Karpas-422 (cell line): ENCODE measurements at regions not wholly inside any gene's neighbourhood (a gene's known extent, or its start where the extent isn't known, plus 50 kb on each side); places are given as distances from the start of the nearest gene placed in this dataset.

ENCODE experiments used
- DNase-seq: peaks from one replicate; pipeline ENCODE4 v3.0.0-alpha.2; 2015
- H2AFZ ChIP-seq: fragments of 200-600 bp; sonication (generic); 2 replicates; pipeline ENCODE4 v1.6.1; 2014; ENCODE audit warnings: antibody characterized with exemption, low read length, mixed read lengths
- H3K27ac ChIP-seq: fragments of 200-600 bp; sonication (generic); 2 replicates; pipeline ENCODE4 v1.5.1; 2014; ENCODE audit warnings: mild to moderate bottlenecking, low read length, moderate library complexity
- H3K27me3 ChIP-seq: fragments of 200-600 bp; sonication (generic); 2 replicates; pipeline ENCODE4 v1.6.1; 2014; ENCODE audit warnings: low read length, mixed read lengths
- H3K36me3 ChIP-seq: fragments of 200-600 bp; sonication (generic); 2 replicates; pipeline ENCODE4 v1.6.1; 2014; ENCODE audit warnings: low read length, mixed read lengths; ENCODE audit not compliant: insufficient read depth
- H3K4me1 ChIP-seq: fragments of 200-600 bp; sonication (generic); 2 replicates; pipeline ENCODE4 v1.6.1; 2014; ENCODE audit warnings: mild to moderate bottlenecking, low read length, mixed read lengths
- H3K4me2 ChIP-seq: fragments of 200-600 bp; sonication (generic); 2 replicates; pipeline ENCODE4 v1.6.1; 2014; ENCODE audit warnings: low read length, low read depth, mild to moderate bottlenecking; ENCODE audit not compliant: poor library complexity, severe bottlenecking
- H3K4me3 ChIP-seq: fragments of 200-600 bp; sonication (generic); 2 replicates; pipeline ENCODE4 v1.5.1; 2014; ENCODE audit warnings: mild to moderate bottlenecking, antibody characterized with exemption, low read length, mixed read lengths
- H3K79me2 ChIP-seq: fragments of 200-600 bp; sonication (generic); 2 replicates; pipeline ENCODE4 v1.6.1; 2014; ENCODE audit warnings: mild to moderate bottlenecking, low read length, mixed read lengths
- H3K9ac ChIP-seq: fragments of 200-600 bp; sonication (generic); 2 replicates; pipeline ENCODE4 v1.6.0; 2014; ENCODE audit warnings: low read length
- H3K9me2 ChIP-seq: fragments of 200-600 bp; sonication (generic), shearing (Covaris generic); replicated peaks from 2 replicates; pipeline ENCODE4 v1.6.0; 2014; ENCODE audit warnings: mild to moderate bottlenecking, low read length, moderate library complexity; ENCODE audit not compliant: insufficient read depth
- H3K9me3 ChIP-seq: fragments of 300-700, 200-600 bp; sonication (generic); 2 replicates; pipeline ENCODE4 v1.6.1; 2014; ENCODE audit warnings: low read length, mixed read lengths
- H4K20me1 ChIP-seq: fragments of 200-600 bp; sonication (generic); 2 replicates; pipeline ENCODE4 v1.6.1; 2014; ENCODE audit warnings: mild to moderate bottlenecking, antibody characterized with exemption, low read length, low read depth; ENCODE audit not compliant: insufficient read depth

GRCh38 chr4:35300996-35301774 lies 943.1 kb downstream of the ARAP2 start:
- H3K36me3 ChIP-seq: no peaks in the 10 kb centered on the region
- H4K20me1 ChIP-seq: no peaks in the 10 kb centered on the region
- no peaks in the 10 kb centered on the region for H3K4me1 ChIP-seq
- no peak for DNase-seq
- no peaks in the 10 kb centered on the region for H3K27me3 ChIP-seq
- no peak overlapping the region for H3K27ac ChIP-seq
- H3K4me3 ChIP-seq: no peak overlapping the region
- no peak overlapping the region for H3K4me2 ChIP-seq
- H3K79me2 ChIP-seq: no peaks in the 10 kb centered on the region
- no peak overlapping the region for H2AFZ ChIP-seq
- peaks cover 24% of the 10 kb centered on the region for H3K9me3 ChIP-seq
- no peak overlapping the region for H3K9ac ChIP-seq
- no peaks in the 10 kb centered on the region for H3K9me2 ChIP-seq

- no peak overlapping the region for H2AFZ ChIP-seq
- no peaks in the 10 kb centered on the region for H3K27me3 ChIP-seq
- H3K9me3 ChIP-seq: peaks cover 27% of the 10 kb centered on the region
- H3K4me3 ChIP-seq: no peak overlapping the region
- no peak for DNase-seq
- no peak overlapping the region for H3K9ac ChIP-seq
- H3K27ac ChIP-seq: no peak overlapping the region
- no peaks in the 10 kb centered on the region for H3K79me2 ChIP-seq
- H3K4me2 ChIP-seq: no peak overlapping the region
- H3K36me3 ChIP-seq: no peaks in the 10 kb centered on the region
- no peaks in the 10 kb centered on the region for H4K20me1 ChIP-seq
- H3K9me2 ChIP-seq: no peaks in the 10 kb centered on the region
- H3K4me1 ChIP-seq: no peaks in the 10 kb centered on the region
These were observed 928.9 kb downstream of the ARAP2 start for GRCh38 chr4:35315419-35315818.

GRCh38 chr4:35325908-35326453 lies 918.3 kb downstream of the ARAP2 start:
- H4K20me1 ChIP-seq: no peaks in the 10 kb centered on the region
- no peak for DNase-seq
- H3K36me3 ChIP-seq: no peaks in the 10 kb centered on the region
- no peak overlapping the region for H2AFZ ChIP-seq
- H3K9ac ChIP-seq: no peak overlapping the region
- no peak overlapping the region for H3K4me3 ChIP-seq
- no peak overlapping the region for H3K4me2 ChIP-seq
- H3K27ac ChIP-seq: no peak overlapping the region
- no peaks in the 10 kb centered on the region for H3K79me2 ChIP-seq
- H3K9me3 ChIP-seq: peaks cover 15% of the 10 kb centered on the region
- H3K27me3 ChIP-seq: no peaks in the 10 kb centered on the region
- H3K4me1 ChIP-seq: no peaks in the 10 kb centered on the region
- no peaks in the 10 kb centered on the region for H3K9me2 ChIP-seq

GRCh38 chr4:35342833-35343232 lies 901.5 kb downstream of the ARAP2 start:
- H3K27ac ChIP-seq: no peak overlapping the region
- peaks cover 10% of the 10 kb centered on the region for H3K9me3 ChIP-seq
- H3K4me3 ChIP-seq: no peak overlapping the region
- no peaks in the 10 kb centered on the region for H4K20me1 ChIP-seq
- H3K4me1 ChIP-seq: no peaks in the 10 kb centered on the region
- H3K79me2 ChIP-seq: no peaks in the 10 kb centered on the region
- no peaks in the 10 kb centered on the region for H3K27me3 ChIP-seq
- H2AFZ ChIP-seq: no peak overlapping the region
- DNase-seq: no peak
- H3K9me2 ChIP-seq: no peaks in the 10 kb centered on the region
- no peak overlapping the region for H3K9ac ChIP-seq
- H3K4me2 ChIP-seq: no peak overlapping the region
- H3K36me3 ChIP-seq: no peaks in the 10 kb centered on the region

- H3K9me2 ChIP-seq: no peaks in the 10 kb centered on the region
- no peak overlapping the region for H3K4me3 ChIP-seq
- H3K79me2 ChIP-seq: no peaks in the 10 kb centered on the region
- H3K4me2 ChIP-seq: no peak overlapping the region
- H4K20me1 ChIP-seq: no peaks in the 10 kb centered on the region
- no peak overlapping the region for H2AFZ ChIP-seq
- no peak overlapping the region for H3K27ac ChIP-seq
- H3K9ac ChIP-seq: no peak overlapping the region
- H3K4me1 ChIP-seq: no peaks in the 10 kb centered on the region
- H3K27me3 ChIP-seq: no peaks in the 10 kb centered on the region
- peaks cover 14% of the 10 kb centered on the region for H3K9me3 ChIP-seq
- DNase-seq: no peak
- no peaks in the 10 kb centered on the region for H3K36me3 ChIP-seq
These were observed 897.0 kb downstream of the ARAP2 start for GRCh38 chr4:35347276-35347675.

GRCh38 chr4:35358001-35358584 lies 886.2 kb downstream of the ARAP2 start:
- H3K79me2 ChIP-seq: no peaks in the 10 kb centered on the region
- no peaks in the 10 kb centered on the region for H3K4me1 ChIP-seq
- no peak overlapping the region for H3K4me3 ChIP-seq
- peaks cover 10% of the 10 kb centered on the region; the same call in 1 of the 2 replicates for H3K9me3 ChIP-seq
- no peaks in the 10 kb centered on the region for H3K36me3 ChIP-seq
- no peak overlapping the region for H3K9ac ChIP-seq
- H3K4me2 ChIP-seq: no peak overlapping the region
- H2AFZ ChIP-seq: no peak overlapping the region; the same call in 1 of the 2 replicates
- no peaks in the 10 kb centered on the region for H3K9me2 ChIP-seq
- no peak overlapping the region for H3K27ac ChIP-seq
- no peaks in the 10 kb centered on the region for H4K20me1 ChIP-seq
- no peaks in the 10 kb centered on the region for H3K27me3 ChIP-seq
- no peak for DNase-seq

GRCh38 chr4:35364321-35364870 lies 879.9 kb downstream of the ARAP2 start:
- Histone ChIP-seq H3K36me3 (no peaks in the 10 kb centered on the region), H3K9me2 (no peaks in the 10 kb centered on the region), H4K20me1 (no peaks in the 10 kb centered on the region), H3K9me3 (peaks cover 24% of the 10 kb centered on the region), H3K27ac (no peak overlapping the region), H3K4me2 (no peak overlapping the region), H2AFZ (no peak overlapping the region), H3K4me1 (no peaks in the 10 kb centered on the region), H3K4me3 (no peak overlapping the region), H3K79me2 (no peaks in the 10 kb centered on the region), H3K9ac (no peak overlapping the region), H3K27me3 (no peaks in the 10 kb centered on the region)
- DNase-seq: no peak

- no peak for DNase-seq
- H3K9ac ChIP-seq: no peak overlapping the region
- no peaks in the 10 kb centered on the region for H4K20me1 ChIP-seq
- no peak overlapping the region for H2AFZ ChIP-seq
- no peak overlapping the region for H3K4me2 ChIP-seq
- no peak overlapping the region for H3K4me3 ChIP-seq
- H3K9me3 ChIP-seq: peaks cover 22% of the 10 kb centered on the region
- H3K27me3 ChIP-seq: no peaks in the 10 kb centered on the region
- no peak overlapping the region for H3K27ac ChIP-seq
- H3K9me2 ChIP-seq: no peaks in the 10 kb centered on the region
- H3K36me3 ChIP-seq: no peaks in the 10 kb centered on the region
- no peaks in the 10 kb centered on the region for H3K79me2 ChIP-seq
- H3K4me1 ChIP-seq: no peaks in the 10 kb centered on the region
These were observed 879.1 kb downstream of the ARAP2 start for GRCh38 chr4:35365186-35365585.
